ENCODE measurements at regions not wholly inside any gene's neighbourhood (a gene's known extent, or its start where the extent isn't known, plus 50 kb on each side); places are given as distances from the start of the nearest gene placed in this dataset.

- DNase-seq: no peak
Observed at GRCh38 chr16:50469121-50469743, 79.0 kb upstream of the NKD1 start.

GRCh38 chr16:50468749-50469078 lies 79.5 kb upstream of the NKD1 start:
- no peak for DNase-seq

- peak; percentile 28 for DNase-seq
Observed at GRCh38 chr16:50467943-50468748, 80.0 kb upstream of the NKD1 start.

- DNase-seq: no peak
Observed at GRCh38 chr16:50467559-50467942, 80.6 kb upstream of the NKD1 start.

- no peak for DNase-seq
Observed at GRCh38 chr16:50466170-50466569, 82.0 kb upstream of the NKD1 start.

- DNase-seq: peak; percentile 14
Observed at GRCh38 chr16:50464325-50465290, 83.6 kb upstream of the NKD1 start.

GRCh38 chr16:50463581-50464324 lies 84.4 kb upstream of the NKD1 start:
- no peak for DNase-seq

- DNase-seq: peak; percentile 2
Observed at GRCh38 chr16:50462793-50463507, 85.2 kb upstream of the NKD1 start.

GRCh38 chr16:50461400-50461760 lies 86.8 kb upstream of the NKD1 start:
- no peak for DNase-seq

GRCh38 chr16:50460538-50461399 lies 87.4 kb upstream of the NKD1 start:
- no peak for DNase-seq

GRCh38 chr16:50459496-50460080 lies 88.6 kb upstream of the NKD1 start:
- DNase-seq: no peak

GRCh38 chr16:50458667-50459495 lies 89.3 kb upstream of the NKD1 start:
- no peak for DNase-seq

GRCh38 chr16:50457979-50458491 lies 89.2 kb upstream of the BRD7 start:
- no peak for DNase-seq

GRCh38 chr16:50457423-50457822 lies 88.6 kb upstream of the BRD7 start:
- DNase-seq: no peak

- no peak for DNase-seq
Observed at GRCh38 chr16:50455288-50455845, 86.6 kb upstream of the BRD7 start.

GRCh38 chr16:50453446-50453845 lies 84.7 kb upstream of the BRD7 start:
- no peak for DNase-seq

- no peak for DNase-seq
Observed at GRCh38 chr16:50451951-50452508, 83.2 kb upstream of the BRD7 start.

GRCh38 chr16:50450957-50451356 lies 82.2 kb upstream of the BRD7 start:
- no peak for DNase-seq

GRCh38 chr16:50449800-50450199 lies 81.0 kb upstream of the BRD7 start:
- DNase-seq: no peak

Measured in activated T-cell treated with anti-CD3 and anti-CD28 coated beads, Interleukin-2, amount 50 U/mL, for 1 hour (primary cell).